ENCODE measurements at regions not wholly inside any gene's neighbourhood (a gene's known extent, or its start where the extent isn't known, plus 50 kb on each side); places are given as distances from the start of the nearest gene placed in this dataset.

DNA sequence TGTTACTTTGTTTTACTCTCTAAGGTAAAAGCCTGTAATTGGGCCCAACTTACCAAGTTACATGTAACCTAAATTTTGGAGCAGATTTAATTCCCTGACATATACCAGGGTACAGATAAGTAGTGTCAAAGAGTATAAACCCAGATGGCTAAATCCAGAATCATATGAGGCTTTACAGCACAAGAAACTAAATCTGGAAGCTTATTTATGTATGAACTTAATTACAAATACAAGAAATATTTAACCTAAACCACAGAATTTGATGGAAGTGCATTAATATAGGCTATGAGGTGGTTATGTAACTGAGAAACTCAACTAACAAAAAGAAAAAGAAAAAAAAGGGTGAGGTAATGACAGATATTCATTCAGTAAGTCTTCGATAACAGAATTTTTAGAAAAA lies 930.2 kb upstream of the ALCAM start:
- TF ChIP-seq, protein P1, sequence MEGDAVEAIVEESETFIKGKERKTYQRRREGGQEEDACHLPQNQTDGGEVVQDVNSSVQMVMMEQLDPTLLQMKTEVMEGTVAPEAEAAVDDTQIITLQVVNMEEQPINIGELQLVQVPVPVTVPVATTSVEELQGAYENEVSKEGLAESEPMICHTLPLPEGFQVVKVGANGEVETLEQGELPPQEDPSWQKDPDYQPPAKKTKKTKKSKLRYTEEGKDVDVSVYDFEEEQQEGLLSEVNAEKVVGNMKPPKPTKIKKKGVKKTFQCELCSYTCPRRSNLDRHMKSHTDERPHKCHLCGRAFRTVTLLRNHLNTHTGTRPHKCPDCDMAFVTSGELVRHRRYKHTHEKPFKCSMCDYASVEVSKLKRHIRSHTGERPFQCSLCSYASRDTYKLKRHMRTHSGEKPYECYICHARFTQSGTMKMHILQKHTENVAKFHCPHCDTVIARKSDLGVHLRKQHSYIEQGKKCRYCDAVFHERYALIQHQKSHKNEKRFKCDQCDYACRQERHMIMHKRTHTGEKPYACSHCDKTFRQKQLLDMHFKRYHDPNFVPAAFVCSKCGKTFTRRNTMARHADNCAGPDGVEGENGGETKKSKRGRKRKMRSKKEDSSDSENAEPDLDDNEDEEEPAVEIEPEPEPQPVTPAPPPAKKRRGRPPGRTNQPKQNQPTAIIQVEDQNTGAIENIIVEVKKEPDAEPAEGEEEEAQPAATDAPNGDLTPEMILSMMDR (IDR thresholded peaks at IDR 0.05; ENCODE audit: low read length): no peak
- TF ChIP-seq EZH2 (optimal IDR thresholded peaks at IDR 0.05; ENCODE audit: low read depth, low read length) (no peak), EZH2phosphoT487 (IDR thresholded peaks at IDR 0.05; ENCODE audit: low read length) (no peak)

Measured in MM.1S (cell line).